Panc1 (cell line): ENCODE measurements at regions not wholly inside any gene's neighbourhood (a gene's known extent, or its start where the extent isn't known, plus 50 kb on each side); places are given as distances from the start of the nearest gene placed in this dataset.

ENCODE experiments used
- ATAC-seq: fragments of 200-7000 bp; cut with Tn5 transposase; 2 replicates; pipeline ENCODE4 v1.9.1; 2020; ENCODE audit warnings: mild to moderate bottlenecking, moderate library complexity
- BruUV-seq: library from RNA; stranded (reverse); fragments of 400-500 nt; replicated peaks from 2 replicates; lab custom pipeline; 2021; lab: Mats Ljungman, UMichigan
- CTCF ChIA-PET: fragments of 300-600 bp; sonication (Branson Sonifier 250); formaldehyde crosslinking; loops from one replicate; lab custom pipeline; 2022; ENCODE audit warnings: antibody characterized with exemption; lab: Charles Lee
- POLR2A ChIA-PET: fragments of 300-600 bp; sonication (Branson Sonifier 250); formaldehyde crosslinking; loops from one replicate; lab custom pipeline; 2022; ENCODE audit warnings: antibody characterized with exemption; lab: Charles Lee
- DNase-seq: peaks from one replicate; pipeline ENCODE4 v3.0.0-alpha.2; 2010; ENCODE audit warnings: low read depth, low spot score
- H3K27ac ChIP-seq: 2 replicates; pipeline ENCODE4 v1.5.1; 2011; ENCODE audit warnings: mild to moderate bottlenecking, low read length, inconsistent platforms
- H3K27me3 ChIP-seq: fragments of 200-500 bp; sonication (Bioruptor generic); 2 replicates; pipeline ENCODE4 v1.6.0; 2014; ENCODE audit warnings: low read length, inconsistent platforms; ENCODE audit not compliant: control insufficient read depth, insufficient read depth
- H3K36me3 ChIP-seq: fragments of 200-500 bp; sonication (Bioruptor generic); 2 replicates; pipeline ENCODE4 v1.5.1; 2014; ENCODE audit warnings: inconsistent platforms, mild to moderate bottlenecking, low read length, moderate library complexity; ENCODE audit not compliant: control insufficient read depth, insufficient read depth
- H3K4me1 ChIP-seq: 2 replicates; pipeline ENCODE4 v1.5.1; 2011; ENCODE audit warnings: inconsistent platforms, mild to moderate bottlenecking, low read length, moderate library complexity; ENCODE audit not compliant: control insufficient read depth, insufficient read depth
- H3K4me3 ChIP-seq, 2 experiments: 2 replicates each; pipeline ENCODE4 v1.5.1; 2011 to 2012; ENCODE audit warnings: low read depth in 2 of 2, low read length in 2 of 2, mild to moderate bottlenecking in 2 of 2, inconsistent platforms in 1 of 2, moderate library complexity in 1 of 2
- H3K9me3 ChIP-seq: fragments of 200-500 bp; sonication (Bioruptor generic); 2 replicates; pipeline ENCODE4 v1.5.1; 2014; ENCODE audit warnings: low read depth, mild to moderate bottlenecking, inconsistent platforms, low read length, moderate library complexity; ENCODE audit not compliant: control insufficient read depth, insufficient read depth
- CTCF ChIP-seq: fragments of 450-650 bp; IDR thresholded peaks from 2 replicates; pipeline ENCODE4 v1.5.1; 2017; ENCODE audit warnings: mild to moderate bottlenecking
- POLR2AphosphoS5 ChIP-seq: IDR thresholded peaks from 2 replicates; pipeline ENCODE4 v1.6.1; 2012; ENCODE audit warnings: mild to moderate bottlenecking, low read depth, low read length, moderate library complexity
- SIN3A ChIP-seq: IDR thresholded peaks from 2 replicates; pipeline ENCODE4 v1.6.1; 2012; ENCODE audit warnings: low read depth, mild to moderate bottlenecking, low read length, moderate library complexity, borderline replicate concordance; ENCODE audit not compliant: insufficient read depth
- TCF7L2 ChIP-seq: IDR thresholded peaks from 2 replicates; pipeline ENCODE4 v1.6.1; 2011; ENCODE audit warnings: mild to moderate bottlenecking, low read depth, low read length, inconsistent platforms
- in situ Hi-C: cut with HindIII; loops from 2 replicates; pipeline ENCODE4 v1.10.0; 2016; ENCODE audit warnings: low sequenced_read_pairs, low pct_unique_long_range_greater_than_20kb
- intact Hi-C: fragments of 100-400 bp; cut with micrococcal nuclease; formaldehyde crosslinking; loops from one replicate; pipeline ENCODE4 v1.10.0; 2022; ENCODE audit not compliant: unreplicated experiment
- TF ChIP-seq, protein P1 (sequence below), 2 experiments: IDR thresholded peaks; 2 replicates each; pipeline ENCODE4 v1.6.1; 2011 to 2012; ENCODE audit warnings: low read depth in 2 of 2, control low read depth in 1 of 2, low read length in 1 of 2, mild to moderate bottlenecking in 1 of 2, moderate library complexity in 1 of 2; ENCODE audit not compliant: insufficient read depth in 1 of 2

- POLR2A ChIA-PET: no interaction called here
- no TSS peak for BruUV-seq
- ATAC-seq (no peak), DNase-seq (no peak)
- Histone ChIP-seq H3K4me1 (no peaks in the 10 kb centered on the region), H3K4me3 (no peak overlapping the region), H3K36me3 (no peaks in the 10 kb centered on the region), H3K27me3 (no peaks in the 10 kb centered on the region), H3K9me3 (peaks cover 12% of the 10 kb centered on the region; the same call in 1 of the 2 replicates), H3K27ac (no peak overlapping the region)
- CTCF ChIA-PET: no interaction called here
- TF ChIP-seq SIN3A (no peak), POLR2AphosphoS5 (no peak), TCF7L2 (no peak), CTCF (no peak)
- TF ChIP-seq, protein P1, sequence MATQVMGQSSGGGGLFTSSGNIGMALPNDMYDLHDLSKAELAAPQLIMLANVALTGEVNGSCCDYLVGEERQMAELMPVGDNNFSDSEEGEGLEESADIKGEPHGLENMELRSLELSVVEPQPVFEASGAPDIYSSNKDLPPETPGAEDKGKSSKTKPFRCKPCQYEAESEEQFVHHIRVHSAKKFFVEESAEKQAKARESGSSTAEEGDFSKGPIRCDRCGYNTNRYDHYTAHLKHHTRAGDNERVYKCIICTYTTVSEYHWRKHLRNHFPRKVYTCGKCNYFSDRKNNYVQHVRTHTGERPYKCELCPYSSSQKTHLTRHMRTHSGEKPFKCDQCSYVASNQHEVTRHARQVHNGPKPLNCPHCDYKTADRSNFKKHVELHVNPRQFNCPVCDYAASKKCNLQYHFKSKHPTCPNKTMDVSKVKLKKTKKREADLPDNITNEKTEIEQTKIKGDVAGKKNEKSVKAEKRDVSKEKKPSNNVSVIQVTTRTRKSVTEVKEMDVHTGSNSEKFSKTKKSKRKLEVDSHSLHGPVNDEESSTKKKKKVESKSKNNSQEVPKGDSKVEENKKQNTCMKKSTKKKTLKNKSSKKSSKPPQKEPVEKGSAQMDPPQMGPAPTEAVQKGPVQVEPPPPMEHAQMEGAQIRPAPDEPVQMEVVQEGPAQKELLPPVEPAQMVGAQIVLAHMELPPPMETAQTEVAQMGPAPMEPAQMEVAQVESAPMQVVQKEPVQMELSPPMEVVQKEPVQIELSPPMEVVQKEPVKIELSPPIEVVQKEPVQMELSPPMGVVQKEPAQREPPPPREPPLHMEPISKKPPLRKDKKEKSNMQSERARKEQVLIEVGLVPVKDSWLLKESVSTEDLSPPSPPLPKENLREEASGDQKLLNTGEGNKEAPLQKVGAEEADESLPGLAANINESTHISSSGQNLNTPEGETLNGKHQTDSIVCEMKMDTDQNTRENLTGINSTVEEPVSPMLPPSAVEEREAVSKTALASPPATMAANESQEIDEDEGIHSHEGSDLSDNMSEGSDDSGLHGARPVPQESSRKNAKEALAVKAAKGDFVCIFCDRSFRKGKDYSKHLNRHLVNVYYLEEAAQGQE (IDR thresholded peaks at IDR 0.05; ENCODE audit: insufficient read depth in 1 of 2, low read depth in 2 of 2, low read length in 1 of 2): no peak
- intact Hi-C loops (no loop called here), in situ Hi-C loops (no loop called here)
Measured at GRCh38 chr12:47554046-47554653, 151.7 kb downstream of the RPAP3 start.

DNA sequence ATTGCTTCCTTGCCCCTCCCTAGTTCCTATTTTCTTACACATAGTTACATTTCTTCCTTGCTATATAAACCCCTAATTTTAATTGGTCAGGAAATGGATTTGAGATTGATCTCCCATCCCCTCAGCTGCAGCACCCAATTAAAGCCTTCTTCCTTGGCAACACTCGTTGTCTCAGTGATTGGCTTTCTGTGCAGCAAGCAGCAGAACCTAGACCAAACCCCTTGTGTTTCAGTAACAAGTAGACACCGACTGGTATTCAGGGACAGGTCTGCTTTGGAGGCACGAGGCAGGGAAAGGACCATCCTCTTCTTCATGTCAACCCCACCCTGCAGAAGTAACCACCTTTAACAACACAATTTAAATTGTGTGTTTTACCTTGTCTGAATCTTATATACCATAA is 152.6 kb downstream of the RPAP3 start:
- ATAC-seq (no peak), DNase-seq (no peak)
- ChIA-PET CTCF (interaction anchor here (0.6 kb wide), 1 partner anchor 1428 kb away, joined by 3 read pairs; no protein-coding TSS in a partner anchor), POLR2A (no interaction called here)
- no peaks in the 10 kb centered on the region for H3K36me3 ChIP-seq
- TF ChIP-seq, protein P1 (IDR thresholded peaks at IDR 0.05; ENCODE audit: insufficient read depth in 1 of 2, low read depth in 2 of 2, low read length in 1 of 2): no peak
- TF ChIP-seq TCF7L2: no peak
- TF ChIP-seq CTCF: no peak
- TF ChIP-seq POLR2AphosphoS5: no peak
- TF ChIP-seq SIN3A: no peak
- no TSS peak for BruUV-seq
- H3K4me1 ChIP-seq: no peaks in the 10 kb centered on the region
- H3K4me3 ChIP-seq: no peak overlapping the region
- H3K9me3 ChIP-seq: peaks cover 12% of the 10 kb centered on the region; the same call in 1 of the 2 replicates
- intact Hi-C loops (no loop called here), in situ Hi-C loops (no loop called here)
- no peak overlapping the region for H3K27ac ChIP-seq
- H3K27me3 ChIP-seq: no peaks in the 10 kb centered on the region
